Heart left ventricle (tissue), 13 donors: ENCODE measurements at regions not wholly inside any gene's neighbourhood (a gene's known extent, or its start where the extent isn't known, plus 50 kb on each side); places are given as distances from the start of the nearest gene placed in this dataset.

ENCODE experiments used
- CTCF ChIP-seq, 12 donors: fragments of 200-600 bp; sonication (generic) in 4 of 12; IDR thresholded peaks; one replicate each; pipeline versions ENCODE4 v1.5.0 to v1.8.0; 2018 to 2022; ENCODE audit warnings: antibody characterized with exemption in 12 of 12, mild to moderate bottlenecking in 5 of 12
- POLR2A ChIP-seq, 2 donors: fragments of 450-650 bp; IDR thresholded peaks; one replicate each; pipeline ENCODE4 v1.6.1; 2017; ENCODE audit warnings: antibody characterized with exemption in 2 of 2, mild to moderate bottlenecking in 2 of 2, moderate library complexity in 2 of 2
- donor health status: ischemic (EF 13 %, LVEDD 7.1; RV severe dilation, severe dysfunction).
- donor health status: DM: no; HTN: yes; CAD: no.
- donor health status: DM: no; HTN: no; CAD: no.
- donor health status: ischemic (EF 25% LVEDD 6.9; RV normal size, moderate dysfunction).
- donor health status: ischemic (EF 25% LVEDD 5.7; RV mildly dilated, moderate dysfunction).
- donor health status: ischemic (EF 35%, LVEDD 5.7; RV mildly dilated, moderate dysfunction).
- donor health status: nonischemic (EF 11% LVEDD 7.7; RV severe dilation, severe dysfunction).
- donor health status: DM: yes; HTN: yes; CAD: no.
- donor health status: PGD.
- donor health status: ischemic (EF 29% LVEDD 5.4; RV normal size, mild dysfunction).
- donor health status: nonischemic (EF 23%, LVEDD 6.1; RV moderate dilation, normal function).

- TF ChIP-seq CTCF (IDR thresholded peaks at IDR 0.05) (no peak), POLR2A (IDR thresholded peaks at IDR 0.05) (no peak)
These were observed 63.2 kb upstream of the FGFR2 start for GRCh38 chr10:121661451-121661851.
